ENCODE measurements at regions not wholly inside any gene's neighbourhood (a gene's known extent, or its start where the extent isn't known, plus 50 kb on each side); places are given as distances from the start of the nearest gene placed in this dataset.
"Not testable (repeated sequence)": the region's sequence is repeated elsewhere in the genome, so short reads cannot be mapped to it uniquely, and the experiment has no call there.

GRCh38 chr15:25091421-25092158, 136.8 kb downstream of the SNRPN start:
- no peaks in the 10 kb centered on the region for H3K27me3 ChIP-seq (ENCODE audit: control insufficient read depth, insufficient read depth, low read length)
- no peak overlapping the region for H3K4me3 ChIP-seq (ENCODE audit: low read depth, low read length)
- no peak for DNase-seq (ENCODE audit: low read depth)
- H3K36me3 ChIP-seq (ENCODE audit: control insufficient read depth, insufficient read depth, low read length): no peaks in the 10 kb centered on the region
- no peak for TF ChIP-seq CTCF (IDR thresholded peaks at IDR 0.05; ENCODE audit: insufficient read depth, low read length, poor library complexity, severe bottlenecking)

GRCh38 chr15:25092661-25093060, 137.9 kb downstream of the SNRPN start:
- no peak for DNase-seq (ENCODE audit: low read depth)
- Histone ChIP-seq H3K36me3 (ENCODE audit: control insufficient read depth, insufficient read depth, low read length) (no peaks in the 10 kb centered on the region), H3K27me3 (ENCODE audit: control insufficient read depth, insufficient read depth, low read length) (no peaks in the 10 kb centered on the region), H3K4me3 (ENCODE audit: low read depth, low read length) (no peak overlapping the region)
- no peak for TF ChIP-seq CTCF (IDR thresholded peaks at IDR 0.05; ENCODE audit: insufficient read depth, low read length, poor library complexity, severe bottlenecking)

- H3K4me3 ChIP-seq (ENCODE audit: low read depth, low read length): no peak overlapping the region
- no peak for DNase-seq (ENCODE audit: low read depth)
- H3K36me3 ChIP-seq (ENCODE audit: control insufficient read depth, insufficient read depth, low read length): no peaks in the 10 kb centered on the region
- no peaks in the 10 kb centered on the region for H3K27me3 ChIP-seq (ENCODE audit: control insufficient read depth, insufficient read depth, low read length)
- TF ChIP-seq CTCF (IDR thresholded peaks at IDR 0.05; ENCODE audit: insufficient read depth, low read length, poor library complexity, severe bottlenecking): no peak
Observed at GRCh38 chr15:25093455-25094029, 138.8 kb downstream of the SNRPN start.

GRCh38 chr15:25094066-25094465, 139.3 kb downstream of the SNRPN start:
- Histone ChIP-seq H3K36me3 (ENCODE audit: control insufficient read depth, insufficient read depth, low read length) (no peaks in the 10 kb centered on the region), H3K4me3 (ENCODE audit: low read depth, low read length) (no peak overlapping the region), H3K27me3 (ENCODE audit: control insufficient read depth, insufficient read depth, low read length) (no peaks in the 10 kb centered on the region)
- DNase-seq (ENCODE audit: low read depth): no peak
- TF ChIP-seq CTCF (IDR thresholded peaks at IDR 0.05; ENCODE audit: insufficient read depth, low read length, poor library complexity, severe bottlenecking): no peak

GRCh38 chr15:25094519-25094918, 139.7 kb downstream of the SNRPN start:
- no peaks in the 10 kb centered on the region for H3K27me3 ChIP-seq (ENCODE audit: control insufficient read depth, insufficient read depth, low read length)
- no peak for TF ChIP-seq CTCF (IDR thresholded peaks at IDR 0.05; ENCODE audit: insufficient read depth, low read length, poor library complexity, severe bottlenecking)
- no peak overlapping the region for H3K4me3 ChIP-seq (ENCODE audit: low read depth, low read length)
- DNase-seq (ENCODE audit: low read depth): no peak
- no peaks in the 10 kb centered on the region for H3K36me3 ChIP-seq (ENCODE audit: control insufficient read depth, insufficient read depth, low read length)

- no peaks in the 10 kb centered on the region for H3K36me3 ChIP-seq (ENCODE audit: control insufficient read depth, insufficient read depth, low read length)
Observed at GRCh38 chr15:25095179-25095578, 140.4 kb downstream of the SNRPN start.

GRCh38 chr15:25099966-25100365, 145.2 kb downstream of the SNRPN start:
- not testable (repeated sequence) for DNase-seq (ENCODE audit: low read depth); H3K36me3 ChIP-seq (ENCODE audit: control insufficient read depth, insufficient read depth, low read length); H3K4me3 ChIP-seq (ENCODE audit: low read depth, low read length); H3K27me3 ChIP-seq (ENCODE audit: control insufficient read depth, insufficient read depth, low read length)

More at GRCh38 chr15:25095179-25095578, 140.4 kb downstream of the SNRPN start:
- Histone ChIP-seq H3K27me3 (ENCODE audit: control insufficient read depth, insufficient read depth, low read length) (no peaks in the 10 kb centered on the region), H3K4me3 (ENCODE audit: low read depth, low read length) (no peak overlapping the region)
- TF ChIP-seq CTCF (IDR thresholded peaks at IDR 0.05; ENCODE audit: insufficient read depth, low read length, poor library complexity, severe bottlenecking): no peak
- DNase-seq (ENCODE audit: low read depth): no peak

Measured in kidney epithelial cell (primary cell).